ENCODE measurements at regions not wholly inside any gene's neighbourhood (a gene's known extent, or its start where the extent isn't known, plus 50 kb on each side); places are given as distances from the start of the nearest gene placed in this dataset.

DNA sequence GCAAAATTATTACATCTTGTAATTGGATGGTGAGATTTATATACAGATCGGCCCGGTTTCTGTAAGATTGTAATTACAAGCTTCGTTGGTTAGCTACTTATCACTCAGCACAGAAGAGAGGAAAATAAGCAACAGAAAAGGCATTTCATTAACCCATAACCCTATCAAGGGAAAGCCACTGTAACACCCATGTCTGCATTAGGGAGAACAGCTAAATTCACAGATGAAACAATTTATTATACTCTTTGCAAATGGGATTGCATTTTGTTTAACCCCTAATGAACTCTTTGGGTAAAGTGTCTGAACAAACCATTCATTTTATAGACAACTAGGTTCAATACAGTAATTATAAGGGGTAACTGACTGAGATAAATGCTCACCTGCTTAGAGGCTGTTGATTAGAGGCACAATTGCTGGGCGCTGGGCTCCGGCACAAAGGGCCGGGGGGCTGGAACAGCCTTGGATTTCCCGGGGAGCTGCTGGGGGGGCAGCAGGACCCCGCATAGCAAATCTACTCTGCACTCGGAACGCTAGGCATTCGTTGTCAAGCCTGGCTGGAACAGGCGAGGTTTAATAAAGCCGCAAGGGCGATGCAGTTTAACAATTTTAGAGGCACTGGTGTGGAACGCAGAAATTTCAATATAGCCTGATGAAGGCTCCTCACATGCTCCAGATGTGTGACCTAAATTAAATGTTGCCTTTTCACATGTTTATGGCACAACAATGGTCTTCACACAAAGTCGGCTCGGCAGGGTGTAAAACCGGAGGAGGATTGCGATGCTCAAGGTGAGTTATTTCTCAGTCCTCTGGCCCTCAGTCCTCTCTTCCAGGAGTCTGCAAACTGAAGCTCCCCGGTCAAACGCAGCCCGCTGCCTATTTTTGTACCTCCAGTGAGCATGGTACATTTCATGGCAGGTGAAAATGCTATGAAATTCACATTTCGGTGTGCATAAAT, 134.0 kb upstream of the IRX6 start:
- Mint-ChIP-seq H3K4me3 (no peak overlapping the region), H3K36me3 (no peaks in the 10 kb centered on the region), H3K9me3 (peaks cover 0 to 4% (median 0%) of the 10 kb centered on the region in 3 donors)

DNA sequence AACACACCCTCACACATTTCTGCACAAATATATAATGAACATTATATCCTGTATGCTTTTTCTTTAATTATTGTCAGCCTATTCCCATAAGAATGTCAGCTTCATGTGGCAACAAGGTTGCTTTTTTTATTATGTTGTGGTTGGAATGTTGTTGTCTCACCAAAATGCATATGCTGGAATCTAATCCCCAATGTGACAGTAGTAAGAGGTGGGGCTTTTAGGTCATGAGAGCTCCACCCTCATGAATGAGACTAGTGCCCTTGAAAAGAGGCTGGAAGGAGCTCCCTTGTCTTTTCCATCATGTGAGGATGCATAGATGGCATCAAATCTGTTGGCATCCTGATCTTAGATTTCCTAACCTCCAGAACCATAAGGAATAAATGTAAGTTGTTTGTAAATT, 131.3 kb upstream of the IRX6 start:
- peaks cover 0 to 4% (median 0%) of the 10 kb centered on the region in 3 donors for H3K9me3 Mint-ChIP-seq
- H3K4me3 Mint-ChIP-seq: no peak overlapping the region
- H3K36me3 Mint-ChIP-seq: no peaks in the 10 kb centered on the region
- no peaks in the 10 kb centered on the region for H3K4me1 Mint-ChIP-seq
- H3K27me3 Mint-ChIP-seq: peaks cover 1% of the 10 kb centered on the region
- H3K27ac Mint-ChIP-seq: no peak overlapping the region

More for the DNA sequence above, 134.0 kb upstream of the IRX6 start:
- Mint-ChIP-seq H3K27me3 (peaks cover 1% of the 10 kb centered on the region), H3K4me1 (no peaks in the 10 kb centered on the region), H3K27ac (no peak overlapping the region)

DNA sequence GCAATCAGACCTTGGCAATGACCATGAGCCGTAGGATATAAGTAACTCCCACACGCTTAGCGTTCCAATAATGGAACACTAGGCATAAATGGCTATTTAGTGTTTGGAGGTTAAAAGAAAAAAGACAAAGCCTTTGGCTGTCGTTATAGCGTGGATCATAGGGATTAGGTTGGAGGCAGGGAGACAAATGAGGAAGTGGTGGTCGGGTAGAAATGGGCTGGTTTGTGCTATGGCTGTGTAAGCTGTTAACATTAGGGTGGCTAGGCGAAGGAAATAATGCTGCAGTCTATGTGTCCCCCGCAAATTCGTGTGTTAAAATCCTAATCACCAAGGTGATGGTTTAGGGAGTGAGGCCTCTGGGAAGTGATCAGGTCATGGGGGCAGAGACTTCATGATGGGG, 120.4 kb upstream of the IRX6 start:
- Mint-ChIP-seq H3K4me3 (peak overlapping the region in 1 of 4 donors; percentile 19), H3K4me1 (peaks cover 0 to 8% (median 0%) of the 10 kb centered on the region in 3 donors), H3K27ac (no peak overlapping the region), H3K36me3 (peaks cover 2% of the 10 kb centered on the region), H3K27me3 (no peaks in the 10 kb centered on the region), H3K9me3 (peaks cover 0 to 2% (median 0%) of the 10 kb centered on the region in 3 donors)

DNA sequence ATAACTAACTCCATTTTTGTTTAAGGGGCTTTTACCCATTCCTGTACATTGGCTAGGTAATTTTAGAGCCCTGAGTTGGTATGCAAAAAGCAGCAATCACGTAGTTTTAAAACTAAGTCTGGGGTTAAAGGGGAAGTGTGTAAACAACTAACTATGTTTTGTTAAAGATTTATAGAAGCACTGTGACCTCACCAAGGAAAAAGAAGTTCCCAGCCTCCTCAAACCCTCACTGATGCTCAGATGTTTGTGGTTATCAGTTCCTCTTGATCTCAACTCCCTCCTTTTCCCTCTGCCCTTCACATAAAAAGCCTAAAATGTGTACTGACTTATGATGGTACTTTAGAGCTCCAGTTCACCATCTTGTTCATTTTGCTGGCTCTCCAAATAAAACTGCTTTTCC, 119.9 kb upstream of the IRX6 start:
- Mint-ChIP-seq H3K4me3 (no peak overlapping the region), H3K9me3 (no peaks in the 10 kb centered on the region), H3K4me1 (peaks cover 0 to 8% (median 0%) of the 10 kb centered on the region in 3 donors), H3K27me3 (no peaks in the 10 kb centered on the region), H3K36me3 (peaks cover 2% of the 10 kb centered on the region), H3K27ac (no peak overlapping the region)

DNA sequence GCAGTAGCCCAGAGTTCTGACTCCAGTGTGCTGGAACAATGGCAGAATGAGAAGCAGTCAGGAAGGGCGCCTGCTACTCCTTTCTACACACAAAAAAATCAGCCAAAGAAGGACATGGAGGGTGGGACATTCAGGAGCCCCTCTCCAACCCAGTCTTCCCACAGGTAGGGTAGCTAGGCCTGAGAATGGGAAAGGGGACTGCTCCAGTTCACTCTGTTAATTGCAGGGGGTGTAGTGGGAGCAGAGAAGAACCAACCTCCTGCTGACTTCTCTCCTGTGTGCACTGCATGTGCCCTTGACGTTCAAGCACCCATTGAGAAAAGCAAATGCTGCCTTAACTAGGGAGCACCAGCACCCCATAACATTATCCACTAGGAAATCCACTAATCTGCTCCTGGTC, 119.1 kb upstream of the IRX6 start:
- H3K36me3 Mint-ChIP-seq: peaks cover 2% of the 10 kb centered on the region
- H3K9me3 Mint-ChIP-seq: no peaks in the 10 kb centered on the region
- peaks cover 0 to 8% (median 0%) of the 10 kb centered on the region in 3 donors for H3K4me1 Mint-ChIP-seq
- H3K27me3 Mint-ChIP-seq: no peaks in the 10 kb centered on the region
- H3K27ac Mint-ChIP-seq: no peak overlapping the region
- no peak overlapping the region for H3K4me3 Mint-ChIP-seq

DNA sequence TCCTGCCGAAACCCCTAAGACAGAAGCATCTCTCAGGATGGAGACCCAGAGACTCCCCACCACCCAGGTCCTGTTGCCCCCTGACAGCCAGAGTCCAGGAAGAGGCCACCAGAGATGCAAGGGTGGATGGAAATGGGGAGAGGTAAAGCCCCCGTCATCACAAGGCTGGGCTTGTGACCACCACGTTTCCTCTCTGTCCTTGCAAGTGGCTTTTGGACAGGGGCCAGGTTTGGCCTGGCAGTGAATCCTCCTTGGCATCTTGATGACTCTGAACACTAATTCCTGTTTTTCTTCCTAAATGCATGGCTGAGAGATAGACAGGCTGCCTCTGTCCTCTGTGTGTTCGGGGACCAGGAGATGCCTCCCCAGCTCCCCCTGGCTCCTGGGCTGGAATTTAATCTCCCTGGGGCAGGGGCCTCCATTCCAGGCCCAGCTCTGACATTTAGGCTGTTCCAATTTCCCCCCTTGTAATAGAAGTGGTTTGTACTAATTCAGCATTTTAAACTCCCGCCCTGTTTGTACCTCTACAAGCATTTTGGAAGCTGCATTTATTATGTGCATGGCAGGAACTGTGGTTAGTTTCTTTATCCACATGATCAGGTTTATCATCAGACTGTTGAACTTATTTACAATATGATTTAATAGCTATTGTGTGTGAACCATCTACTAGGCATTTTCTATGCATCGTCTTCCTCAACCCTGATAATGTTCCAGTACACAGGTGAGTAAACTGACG, 116.1 kb upstream of the IRX6 start:
- no peaks in the 10 kb centered on the region for H3K27me3 Mint-ChIP-seq
- peaks cover 0 to 5% (median 0%) of the 10 kb centered on the region in 3 donors for H3K4me1 Mint-ChIP-seq
- H3K4me3 Mint-ChIP-seq: no peak overlapping the region
- no peaks in the 10 kb centered on the region for H3K9me3 Mint-ChIP-seq
- H3K36me3 Mint-ChIP-seq: peaks cover 2% of the 10 kb centered on the region
- no peak overlapping the region for H3K27ac Mint-ChIP-seq

DNA sequence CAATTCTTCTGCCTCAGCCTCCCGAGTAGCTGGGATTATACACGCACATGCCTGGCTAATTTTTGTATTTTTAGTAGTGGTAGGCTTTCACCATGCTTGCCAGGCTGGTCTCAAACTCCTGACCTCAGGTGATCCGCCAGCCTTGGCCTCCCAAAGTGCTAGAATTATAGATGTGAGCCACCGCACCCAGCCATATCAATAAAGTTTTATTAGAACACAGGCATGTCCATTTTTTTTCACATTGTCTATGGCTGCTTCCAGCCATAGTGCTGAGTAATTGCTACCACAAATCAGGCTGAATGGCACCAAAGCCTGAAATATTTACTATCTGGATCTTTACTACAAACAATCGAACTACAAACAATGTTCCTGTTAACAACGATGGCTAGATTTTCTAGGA, 114.4 kb upstream of the IRX6 start:
- H3K4me1 Mint-ChIP-seq: no peaks in the 10 kb centered on the region
- peaks cover 0 to 4% (median 0%) of the 10 kb centered on the region in 3 donors for H3K9me3 Mint-ChIP-seq
- H3K27ac Mint-ChIP-seq: no peak overlapping the region
- H3K27me3 Mint-ChIP-seq: peaks cover 2% of the 10 kb centered on the region
- H3K36me3 Mint-ChIP-seq: peaks cover under 1% of the 10 kb centered on the region
- no peak overlapping the region for H3K4me3 Mint-ChIP-seq

DNA sequence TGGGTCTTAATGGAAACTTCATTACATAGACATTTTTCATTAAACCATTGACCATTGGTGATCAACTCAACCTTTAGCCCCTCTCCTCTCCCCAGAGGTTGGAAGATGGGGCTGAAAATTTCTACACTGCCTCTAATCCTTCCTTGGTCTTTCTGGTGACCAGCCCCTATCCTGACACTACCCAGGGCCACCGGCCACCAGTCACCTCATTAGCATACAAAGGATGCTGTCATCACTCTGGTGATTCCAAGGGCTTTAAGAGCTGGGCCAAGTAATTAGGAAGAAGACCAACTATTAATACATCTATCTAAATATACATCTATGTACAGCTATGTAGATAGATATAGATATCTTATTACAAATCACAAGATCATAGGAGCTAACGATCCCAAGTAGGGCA, 111.2 kb upstream of the IRX6 start:
- Mint-ChIP-seq H3K27ac (no peak overlapping the region), H3K4me1 (no peaks in the 10 kb centered on the region), H3K4me3 (no peak overlapping the region), H3K36me3 (no peaks in the 10 kb centered on the region), H3K27me3 (peaks cover 2% of the 10 kb centered on the region), H3K9me3 (peaks cover 0 to 4% (median 2%) of the 10 kb centered on the region in 3 donors)

DNA sequence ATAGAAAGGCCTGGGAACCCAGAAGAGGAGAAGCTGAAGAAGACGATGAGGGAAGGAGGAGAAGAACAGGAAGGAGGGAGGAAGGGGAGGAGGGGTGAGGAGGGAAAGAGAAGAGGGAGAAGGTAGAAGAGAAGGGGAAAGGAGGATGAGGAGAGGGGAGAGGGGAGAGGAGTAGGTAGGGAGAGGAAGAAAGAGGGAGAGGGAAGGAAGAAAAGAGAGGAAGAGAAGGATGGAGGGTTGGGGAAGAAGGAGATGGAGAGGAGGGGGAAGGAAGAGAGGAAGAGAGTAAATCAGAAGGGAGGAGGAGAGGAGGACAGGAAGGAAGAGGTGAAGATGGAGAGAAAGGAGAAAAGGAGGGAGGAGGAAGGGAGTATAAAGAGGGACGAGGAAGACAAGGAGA, 109.6 kb upstream of the IRX6 start:
- H3K36me3 Mint-ChIP-seq: no peaks in the 10 kb centered on the region
- H3K9me3 Mint-ChIP-seq: peaks cover 0 to 4% (median 2%) of the 10 kb centered on the region in 3 donors
- no peak overlapping the region for H3K27ac Mint-ChIP-seq
- no peak overlapping the region for H3K4me3 Mint-ChIP-seq
- peaks cover 2% of the 10 kb centered on the region for H3K27me3 Mint-ChIP-seq
- H3K4me1 Mint-ChIP-seq: no peaks in the 10 kb centered on the region

DNA sequence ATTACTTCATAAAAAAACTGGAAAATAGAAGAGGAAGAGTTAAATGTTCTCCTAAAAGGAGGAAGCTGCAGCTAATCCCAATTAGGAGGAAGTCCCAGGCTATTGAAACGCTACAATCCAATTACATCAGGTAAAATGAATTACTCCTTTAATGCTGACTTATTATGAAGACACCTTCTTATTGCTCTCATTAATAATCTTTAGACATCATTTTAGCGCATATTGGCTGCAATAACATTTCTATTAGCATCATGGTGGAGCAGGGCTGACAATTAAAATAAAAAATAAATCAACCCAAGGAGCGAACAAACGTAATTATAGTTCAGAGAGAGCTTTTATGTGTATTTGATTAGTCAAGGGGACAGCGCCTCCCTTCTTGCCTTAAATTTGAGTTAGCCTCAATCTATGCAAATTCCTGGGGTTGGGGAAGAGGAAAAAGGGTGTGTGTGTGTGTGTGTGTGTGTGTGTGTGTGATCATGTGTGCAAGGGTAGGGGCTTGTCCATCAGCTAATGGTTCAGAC, 109.0 kb upstream of the IRX6 start:
- H3K36me3 Mint-ChIP-seq: no peaks in the 10 kb centered on the region

DNA sequence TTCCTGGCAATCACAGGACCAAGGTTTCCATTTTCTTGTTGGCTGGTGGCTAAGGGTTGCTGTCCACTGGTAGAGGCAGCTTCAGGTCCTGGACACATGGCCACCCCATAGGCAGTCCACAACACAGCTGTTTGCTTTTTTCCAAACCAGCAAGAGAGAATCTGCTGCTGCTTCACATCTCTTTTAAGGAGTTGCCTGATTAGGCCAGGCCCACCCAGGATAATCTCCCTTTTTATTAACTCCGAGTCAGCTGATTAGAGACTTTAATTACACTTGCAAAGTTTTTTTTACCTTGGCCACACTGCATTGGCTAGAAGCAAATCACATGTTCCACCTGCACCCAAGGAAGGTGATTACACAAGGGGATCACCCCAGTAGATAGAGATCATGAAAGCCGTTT, 106.6 kb upstream of the IRX6 start:
- H3K27ac Mint-ChIP-seq: no peak overlapping the region
- H3K27me3 Mint-ChIP-seq: peaks cover 2% of the 10 kb centered on the region
- H3K4me3 Mint-ChIP-seq: no peak overlapping the region
- no peaks in the 10 kb centered on the region for H3K4me1 Mint-ChIP-seq
- H3K36me3 Mint-ChIP-seq: no peaks in the 10 kb centered on the region
- peaks cover 2 to 6% (median 4%) of the 10 kb centered on the region in 3 donors for H3K9me3 Mint-ChIP-seq

More for the DNA sequence above, 109.0 kb upstream of the IRX6 start:
- peak overlapping the region in 1 of 3 donors; percentile 14 for H3K27ac Mint-ChIP-seq
- no peak overlapping the region for H3K4me3 Mint-ChIP-seq
- H3K4me1 Mint-ChIP-seq: no peaks in the 10 kb centered on the region
- H3K27me3 Mint-ChIP-seq: peaks cover 2% of the 10 kb centered on the region
- peaks cover 0 to 4% (median 2%) of the 10 kb centered on the region in 3 donors for H3K9me3 Mint-ChIP-seq

DNA sequence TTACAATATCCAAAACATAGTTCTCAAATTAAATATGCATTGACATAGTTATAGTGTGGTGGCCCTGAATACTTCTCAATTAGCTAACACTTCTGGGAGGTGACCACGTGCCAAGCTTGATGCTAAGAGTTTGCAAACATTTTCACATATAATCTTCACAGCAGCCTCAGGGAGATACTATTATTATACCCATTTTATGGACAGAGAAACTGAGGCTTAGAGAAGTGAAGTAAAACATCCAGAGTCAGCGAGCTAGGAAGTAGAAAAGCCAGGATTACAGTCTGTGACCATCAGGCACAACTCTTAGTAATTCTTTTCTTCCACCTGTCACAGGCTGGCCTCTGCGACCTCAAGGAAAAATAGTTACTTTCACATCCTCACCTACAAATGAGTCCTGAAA, 102.2 kb upstream of the IRX6 start:
- H3K4me1 Mint-ChIP-seq: peaks cover 0 to 2% (median 0%) of the 10 kb centered on the region in 3 donors
- no peak overlapping the region for H3K4me3 Mint-ChIP-seq
- H3K36me3 Mint-ChIP-seq: no peaks in the 10 kb centered on the region
- peaks cover 2% of the 10 kb centered on the region for H3K27me3 Mint-ChIP-seq
- no peak overlapping the region for H3K27ac Mint-ChIP-seq
- H3K9me3 Mint-ChIP-seq: peaks cover 8 to 23% (median 10%) of the 10 kb centered on the region in 3 donors

DNA sequence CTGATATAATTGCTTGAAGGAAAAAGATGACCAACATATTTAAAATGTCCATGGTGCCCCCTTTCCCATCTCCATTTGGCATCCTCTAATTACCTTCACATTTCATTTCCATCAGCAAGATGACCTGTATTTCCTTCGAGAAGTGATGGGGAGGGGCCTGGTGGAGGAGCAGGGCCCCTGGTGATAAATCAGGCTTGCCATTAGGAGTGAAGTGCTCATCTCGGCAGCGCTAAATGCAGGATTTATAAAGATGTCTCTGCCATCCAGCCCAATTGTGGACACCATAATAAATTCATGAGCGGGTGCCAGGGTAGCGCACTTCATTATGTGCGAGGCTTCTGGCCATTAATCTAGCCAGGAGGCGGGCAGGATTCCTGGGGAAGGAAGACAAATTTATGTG, 101.5 kb upstream of the IRX6 start:
- Mint-ChIP-seq H3K27ac (no peak overlapping the region), H3K36me3 (no peaks in the 10 kb centered on the region), H3K4me3 (no peak overlapping the region), H3K27me3 (peaks cover 2% of the 10 kb centered on the region), H3K9me3 (peaks cover 8 to 23% (median 8%) of the 10 kb centered on the region in 3 donors), H3K4me1 (peaks cover 0 to 2% (median 0%) of the 10 kb centered on the region in 3 donors)

DNA sequence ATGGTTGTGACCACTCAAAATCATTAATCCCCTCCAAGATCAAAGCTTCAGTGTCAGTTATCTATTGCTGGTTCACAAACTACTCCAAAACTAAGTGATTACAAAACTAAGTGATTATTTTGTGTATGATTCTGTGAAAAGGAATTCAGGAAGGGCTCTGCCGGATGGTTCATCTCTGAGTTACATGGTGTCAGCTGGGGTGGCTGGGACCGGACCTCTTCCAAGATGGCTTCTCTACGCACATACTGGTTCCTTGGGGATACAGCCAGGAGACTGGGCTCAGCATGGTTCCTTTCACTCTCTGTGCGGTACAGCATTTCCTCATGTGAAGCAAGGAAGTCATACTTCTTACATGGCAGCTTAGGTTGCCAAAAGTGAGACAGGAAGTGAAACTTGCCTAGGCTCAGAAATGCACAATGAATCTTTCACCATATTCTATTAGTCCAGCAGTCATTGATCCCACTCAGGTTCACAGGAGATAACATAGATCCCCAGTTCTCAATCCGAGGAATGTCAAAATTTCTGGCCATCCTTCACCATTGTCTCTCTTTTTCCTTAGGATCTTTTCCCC, 97.9 kb upstream of the IRX6 start:
- Mint-ChIP-seq H3K9me3 (peaks cover 8 to 17% (median 8%) of the 10 kb centered on the region in 3 donors), H3K27me3 (peaks cover 2% of the 10 kb centered on the region), H3K27ac (no peak overlapping the region), H3K4me3 (peak overlapping the region in 1 of 4 donors; percentile 14), H3K4me1 (peaks cover 0 to 2% (median 0%) of the 10 kb centered on the region in 3 donors), H3K36me3 (no peaks in the 10 kb centered on the region)

DNA sequence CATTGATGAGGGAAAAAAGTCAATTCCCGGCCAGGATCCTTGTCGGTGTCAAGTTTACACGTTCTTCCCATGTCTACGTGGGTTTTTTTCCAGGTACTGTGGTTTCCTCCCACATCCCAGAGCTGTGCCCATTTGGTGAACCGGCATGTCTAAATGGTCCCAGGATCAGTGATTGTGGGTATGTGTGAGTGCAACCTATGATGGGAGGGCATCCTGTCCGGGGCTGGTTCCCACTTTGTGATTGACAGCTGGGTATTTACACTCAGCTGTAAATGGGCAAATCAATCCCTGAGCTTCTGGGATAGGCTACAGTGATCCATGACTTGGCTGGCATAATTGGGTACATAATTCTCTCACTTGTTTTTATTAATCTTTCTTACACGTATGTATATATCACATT, 91.2 kb upstream of the IRX6 start:
- H3K27me3 Mint-ChIP-seq: no peaks in the 10 kb centered on the region
- H3K4me1 Mint-ChIP-seq: no peaks in the 10 kb centered on the region
- H3K4me3 Mint-ChIP-seq: no peak overlapping the region
- H3K36me3 Mint-ChIP-seq: no peaks in the 10 kb centered on the region
- H3K9me3 Mint-ChIP-seq: peaks cover 0 to 4% (median 1%) of the 10 kb centered on the region in 3 donors
- H3K27ac Mint-ChIP-seq: no peak overlapping the region
